A673 (cell line): ENCODE measurements at regions not wholly inside any gene's neighbourhood (a gene's known extent, or its start where the extent isn't known, plus 50 kb on each side); places are given as distances from the start of the nearest gene placed in this dataset.

Experiments
- CTCF ChIP-seq: fragments of 300-800, 200-600 bp; sonication (generic); conservative IDR thresholded peaks from 2 replicates; pipeline ENCODE4 v1.5.1; 2017; ENCODE audit warnings: low read depth, mild to moderate bottlenecking, antibody characterized with exemption, low read length, moderate library complexity, mixed read lengths
- EZH2 ChIP-seq: fragments of 200-600 bp; sonication (generic); IDR thresholded peaks from 2 replicates; pipeline ENCODE4 v1.6.1; 2017; ENCODE audit warnings: borderline replicate concordance, low read depth, mild to moderate bottlenecking, mixed read lengths, antibody characterized with exemption, low read length; ENCODE audit not compliant: poor library complexity, severe bottlenecking

- TF ChIP-seq CTCF, result no peak
- no peak for TF ChIP-seq EZH2
These were observed 494.6 kb upstream of the RUNX1 start for GRCh38 chr21:35543746-35544145.
